ENCODE measurements at regions not wholly inside any gene's neighbourhood (a gene's known extent, or its start where the extent isn't known, plus 50 kb on each side); places are given as distances from the start of the nearest gene placed in this dataset.

- no peak overlapping the region for H2AFZ ChIP-seq (ENCODE audit: control insufficient read depth, low read length)
- no peaks in the 10 kb centered on the region for H3K27me3 ChIP-seq (ENCODE audit: control insufficient read depth, extremely low read depth, insufficient read depth, low read length)
- DNase-seq (ENCODE audit: low read depth, low spot score): no peak
- dilution Hi-C loops (cut with MboI; ENCODE audit: extremely low pct_ligation_motif_present, low sequenced_read_pairs): no loop called here
- H4K20me1 ChIP-seq (ENCODE audit: control insufficient read depth, extremely low read depth, insufficient read depth, low read length): no peaks in the 10 kb centered on the region
- H3K79me2 ChIP-seq (ENCODE audit: control insufficient read depth, insufficient read depth, low read length): no peaks in the 10 kb centered on the region
- H3K9me3 ChIP-seq (ENCODE audit: control insufficient read depth, low read depth, low read length): no peaks in the 10 kb centered on the region
- no peak overlapping the region for H3K4me3 ChIP-seq (ENCODE audit: control insufficient read depth in 2 of 3, extremely low read depth in 1 of 3, insufficient read depth in 2 of 3, low read depth in 1 of 3, low read length in 3 of 3)
- TF ChIP-seq, protein P1, sequence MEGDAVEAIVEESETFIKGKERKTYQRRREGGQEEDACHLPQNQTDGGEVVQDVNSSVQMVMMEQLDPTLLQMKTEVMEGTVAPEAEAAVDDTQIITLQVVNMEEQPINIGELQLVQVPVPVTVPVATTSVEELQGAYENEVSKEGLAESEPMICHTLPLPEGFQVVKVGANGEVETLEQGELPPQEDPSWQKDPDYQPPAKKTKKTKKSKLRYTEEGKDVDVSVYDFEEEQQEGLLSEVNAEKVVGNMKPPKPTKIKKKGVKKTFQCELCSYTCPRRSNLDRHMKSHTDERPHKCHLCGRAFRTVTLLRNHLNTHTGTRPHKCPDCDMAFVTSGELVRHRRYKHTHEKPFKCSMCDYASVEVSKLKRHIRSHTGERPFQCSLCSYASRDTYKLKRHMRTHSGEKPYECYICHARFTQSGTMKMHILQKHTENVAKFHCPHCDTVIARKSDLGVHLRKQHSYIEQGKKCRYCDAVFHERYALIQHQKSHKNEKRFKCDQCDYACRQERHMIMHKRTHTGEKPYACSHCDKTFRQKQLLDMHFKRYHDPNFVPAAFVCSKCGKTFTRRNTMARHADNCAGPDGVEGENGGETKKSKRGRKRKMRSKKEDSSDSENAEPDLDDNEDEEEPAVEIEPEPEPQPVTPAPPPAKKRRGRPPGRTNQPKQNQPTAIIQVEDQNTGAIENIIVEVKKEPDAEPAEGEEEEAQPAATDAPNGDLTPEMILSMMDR (optimal IDR thresholded peaks at IDR 0.05 in 1 of 3, IDR thresholded peaks at IDR 0.05 in 1 of 3, conservative IDR thresholded peaks at IDR 0.05 in 1 of 3; ENCODE audit: extremely low read depth in 1 of 3, insufficient read depth in 2 of 3, low read length in 3 of 3): no peak
- no peak for TF ChIP-seq EZH2 (IDR thresholded peaks at IDR 0.05; ENCODE audit: low read length)
- H3K36me3 ChIP-seq (ENCODE audit: control insufficient read depth in 2 of 2, extremely low read depth in 1 of 2, insufficient read depth in 2 of 2, low read length in 2 of 2): no peaks in the 10 kb centered on the region
- no peaks in the 10 kb centered on the region for H3K9me1 ChIP-seq (ENCODE audit: control insufficient read depth, extremely low read depth, insufficient read depth, low read length)
- H3K9ac ChIP-seq (ENCODE audit: control insufficient read depth, extremely low read depth, insufficient read depth, low read length): no peak overlapping the region
- no peak overlapping the region for H3K4me2 ChIP-seq (ENCODE audit: control insufficient read depth, extremely low read depth, insufficient read depth, low read depth, low read length)
- H3K4me1 ChIP-seq (ENCODE audit: control insufficient read depth, extremely low read depth, insufficient read depth, low read length): no peaks in the 10 kb centered on the region
- no peak overlapping the region for H3K27ac ChIP-seq (ENCODE audit: control insufficient read depth, insufficient read depth, low read length)
- FAIRE-seq: no peak
Measured at GRCh38 chr12:131385313-131386166, 325.4 kb upstream of the SFSWAP start.

GRCh38 chr12:131386167-131386521 is 324.7 kb upstream of the SFSWAP start:
- H3K79me2 ChIP-seq (ENCODE audit: control insufficient read depth, insufficient read depth, low read length): no peaks in the 10 kb centered on the region
- dilution Hi-C loops (cut with MboI; ENCODE audit: extremely low pct_ligation_motif_present, low sequenced_read_pairs): no loop called here
- H3K9ac ChIP-seq (ENCODE audit: control insufficient read depth, extremely low read depth, insufficient read depth, low read length): no peak overlapping the region
- FAIRE-seq: no peak
- H2AFZ ChIP-seq (ENCODE audit: control insufficient read depth, low read length): no peak overlapping the region
- no peak overlapping the region for H3K4me3 ChIP-seq (ENCODE audit: control insufficient read depth in 2 of 3, extremely low read depth in 1 of 3, insufficient read depth in 2 of 3, low read depth in 1 of 3, low read length in 3 of 3)
- H3K27ac ChIP-seq (ENCODE audit: control insufficient read depth, insufficient read depth, low read length): no peak overlapping the region
- H3K9me1 ChIP-seq (ENCODE audit: control insufficient read depth, extremely low read depth, insufficient read depth, low read length): no peaks in the 10 kb centered on the region
- H3K4me2 ChIP-seq (ENCODE audit: control insufficient read depth, extremely low read depth, insufficient read depth, low read depth, low read length): no peak overlapping the region
- no peaks in the 10 kb centered on the region for H3K36me3 ChIP-seq (ENCODE audit: control insufficient read depth in 2 of 2, extremely low read depth in 1 of 2, insufficient read depth in 2 of 2, low read length in 2 of 2)
- H3K9me3 ChIP-seq (ENCODE audit: control insufficient read depth, low read depth, low read length): no peaks in the 10 kb centered on the region
- TF ChIP-seq, protein P1 (optimal IDR thresholded peaks at IDR 0.05 in 1 of 3, IDR thresholded peaks at IDR 0.05 in 1 of 3, conservative IDR thresholded peaks at IDR 0.05 in 1 of 3; ENCODE audit: extremely low read depth in 1 of 3, insufficient read depth in 2 of 3, low read length in 3 of 3): no peak
- no peak for TF ChIP-seq EZH2 (IDR thresholded peaks at IDR 0.05; ENCODE audit: low read length)
- H4K20me1 ChIP-seq (ENCODE audit: control insufficient read depth, extremely low read depth, insufficient read depth, low read length): no peaks in the 10 kb centered on the region
- DNase-seq (ENCODE audit: low read depth, low spot score): no peak
- H3K4me1 ChIP-seq (ENCODE audit: control insufficient read depth, extremely low read depth, insufficient read depth, low read length): no peaks in the 10 kb centered on the region
- H3K27me3 ChIP-seq (ENCODE audit: control insufficient read depth, extremely low read depth, insufficient read depth, low read length): no peaks in the 10 kb centered on the region

Measured in keratinocyte (primary cell).